Inferior parietal cortex (tissue), 1 donor: ENCODE measurements at regions not wholly inside any gene's neighbourhood (a gene's known extent, or its start where the extent isn't known, plus 50 kb on each side); places are given as distances from the start of the nearest gene placed in this dataset.

Experiments used
- DNase-seq: peaks from one replicate; pipeline ENCODE4 v3.0.0-alpha.2; 2016; ENCODE audit errors: extremely low spot score

- DNase-seq: peak; percentile 47
Measured at GRCh38 chr2:12493031-12493513, 223.7 kb upstream of the TRIB2 start.

DNA sequence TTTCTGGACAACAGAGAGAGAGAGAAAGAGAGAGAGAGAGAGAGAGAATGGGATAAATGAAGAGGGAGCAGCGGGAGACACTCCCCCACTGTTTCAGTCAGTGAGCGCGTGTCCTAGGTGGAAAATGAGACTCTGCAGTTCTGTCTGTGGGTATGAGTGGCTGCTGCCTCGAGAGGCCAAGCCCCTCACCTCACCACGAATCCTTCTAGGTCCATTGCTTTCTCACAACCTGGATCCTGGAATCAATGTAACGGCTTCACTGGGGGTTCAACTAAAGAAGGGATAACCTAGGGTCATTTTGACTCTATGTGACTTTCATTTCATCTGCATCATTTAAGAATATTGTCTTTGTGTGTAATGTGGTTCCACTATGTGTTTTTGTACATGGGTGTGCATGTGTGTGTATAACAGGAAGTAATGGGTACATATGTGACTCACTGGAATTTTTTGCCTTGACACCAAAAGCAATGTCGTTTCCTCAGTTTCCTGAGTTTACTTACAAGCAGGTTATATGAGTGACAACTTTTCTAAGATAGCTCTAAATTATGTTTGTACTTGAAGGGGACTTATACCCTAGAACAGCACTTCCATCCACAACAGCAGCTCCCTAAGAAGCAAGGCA is 221.4 kb upstream of the TRIB2 start:
- no peak for DNase-seq

GRCh38 chr2:12498286-12498685 is 218.4 kb upstream of the TRIB2 start:
- DNase-seq: no peak

GRCh38 chr2:12498704-12499103 is 218.0 kb upstream of the TRIB2 start:
- no peak for DNase-seq

DNA sequence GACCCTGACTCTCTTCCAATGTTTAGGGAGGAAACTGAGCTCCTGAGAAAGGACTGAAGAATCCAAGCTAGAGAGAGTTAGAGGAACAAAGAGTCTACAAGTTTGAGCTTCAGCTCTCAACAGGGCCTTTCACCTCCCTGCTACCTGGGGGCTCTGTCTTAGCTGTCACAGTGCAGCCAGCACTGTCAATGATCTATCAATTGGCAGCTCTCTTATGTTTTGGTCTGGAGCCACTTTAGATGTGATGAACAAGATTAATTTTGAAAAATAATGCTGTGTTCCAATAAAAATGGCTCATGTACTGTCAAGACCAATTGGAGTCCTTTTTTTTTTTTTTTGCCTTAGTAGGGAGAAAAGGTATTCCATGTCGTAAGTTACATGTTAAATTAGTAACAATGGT is 215.8 kb upstream of the TRIB2 start:
- DNase-seq: no peak

- DNase-seq: no peak
Measured at GRCh38 chr2:12501469-12502158, 215.1 kb upstream of the TRIB2 start.

DNA sequence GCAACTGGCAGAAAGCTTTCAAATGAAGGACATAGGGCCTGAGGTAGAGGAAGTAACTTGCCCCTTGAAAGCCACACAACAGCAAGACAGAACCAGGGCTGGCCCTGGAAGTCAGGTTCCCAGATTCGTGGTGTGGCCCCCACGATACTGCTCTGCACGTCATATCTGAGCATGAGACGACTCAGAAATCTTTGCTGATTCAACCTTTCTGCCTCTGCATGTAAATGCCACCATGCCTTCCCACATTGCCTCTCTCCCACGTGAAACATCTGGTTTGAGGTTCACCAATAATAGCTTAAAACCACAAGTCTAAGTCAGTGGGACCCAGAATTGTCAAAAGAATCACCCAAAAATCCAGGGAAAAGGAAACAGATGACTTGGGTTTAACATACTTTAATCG is 214.0 kb upstream of the TRIB2 start:
- DNase-seq: no peak

DNA sequence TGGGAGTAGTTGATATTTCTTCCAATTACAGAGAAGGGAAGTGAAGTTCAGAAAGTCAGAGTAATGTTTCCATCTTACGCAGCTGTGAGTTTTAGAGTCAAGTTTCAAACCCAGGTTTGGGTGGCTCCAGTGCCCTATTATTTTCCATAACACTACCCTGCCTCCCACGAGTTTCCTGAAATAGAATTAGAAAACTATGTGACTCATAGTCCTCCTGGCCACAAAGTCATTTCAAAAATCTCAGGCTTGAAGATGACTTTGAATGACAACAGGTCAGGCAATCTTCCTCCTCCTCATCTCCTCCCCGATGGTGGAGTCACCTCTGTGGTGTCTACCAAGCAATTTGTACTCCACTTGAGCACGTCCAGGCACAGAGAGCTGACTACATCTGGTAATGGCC is 212.3 kb upstream of the TRIB2 start:
- DNase-seq: no peak

- no peak for DNase-seq
Measured at GRCh38 chr2:12506846-12507245, 209.9 kb upstream of the TRIB2 start.

DNA sequence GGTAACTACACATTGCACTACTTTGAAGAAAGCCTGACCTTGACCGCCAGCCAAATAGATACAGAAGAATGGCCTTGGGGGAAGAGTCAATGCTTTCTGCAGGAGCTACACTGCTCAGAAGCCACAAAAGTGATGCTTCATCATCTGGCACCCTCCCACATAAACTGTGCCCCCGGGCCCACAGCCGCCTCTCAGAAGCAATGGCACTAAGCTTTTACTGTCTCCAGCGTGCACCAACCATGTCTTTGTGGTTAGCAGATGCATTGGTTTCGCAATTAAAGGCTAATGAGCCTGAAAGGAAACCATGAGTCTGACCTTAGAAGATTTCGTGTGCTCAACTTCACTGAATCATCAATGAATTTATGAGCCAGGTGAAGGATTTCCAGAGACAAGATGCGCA is 209.4 kb upstream of the TRIB2 start:
- DNase-seq: no peak

DNA sequence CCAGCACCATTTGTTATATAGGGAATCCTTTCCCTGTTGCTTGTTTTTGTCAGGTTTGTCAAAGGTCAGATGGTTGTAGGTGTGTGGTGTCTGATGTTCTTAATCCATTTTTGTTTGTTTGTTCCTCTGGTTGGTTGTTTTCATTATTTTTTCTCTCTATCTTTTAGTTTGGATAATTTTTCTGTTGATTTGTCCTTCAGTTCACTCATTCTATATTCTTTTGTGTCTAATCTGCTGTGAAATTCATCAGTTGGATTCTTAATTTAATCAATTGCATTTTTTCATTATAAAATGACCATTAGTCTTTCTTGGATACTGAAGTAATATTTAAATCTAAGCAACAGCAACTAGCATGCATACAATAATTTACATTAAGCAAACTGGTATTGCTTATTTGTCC is 206.7 kb upstream of the TRIB2 start:
- no peak for DNase-seq

DNA sequence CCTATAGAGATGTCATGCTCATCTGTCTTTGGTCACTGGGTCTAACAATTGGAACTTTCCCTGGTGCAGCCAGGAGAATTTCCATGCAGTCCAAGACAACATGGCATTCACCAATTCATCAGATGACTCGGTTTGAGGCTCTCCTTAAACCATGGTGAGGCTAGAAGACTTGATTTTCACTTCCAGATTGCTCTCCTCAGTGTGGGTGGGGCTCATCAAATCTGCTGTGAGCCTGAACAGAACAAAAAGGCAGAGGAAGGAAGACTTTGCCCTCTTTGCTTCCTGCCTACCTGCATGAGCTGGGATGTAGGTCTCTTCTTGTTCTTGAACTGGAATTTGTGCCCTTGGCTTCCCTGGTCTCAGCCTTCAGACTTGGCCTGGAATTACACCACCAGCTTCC is 203.4 kb upstream of the TRIB2 start:
- DNase-seq: no peak

DNA sequence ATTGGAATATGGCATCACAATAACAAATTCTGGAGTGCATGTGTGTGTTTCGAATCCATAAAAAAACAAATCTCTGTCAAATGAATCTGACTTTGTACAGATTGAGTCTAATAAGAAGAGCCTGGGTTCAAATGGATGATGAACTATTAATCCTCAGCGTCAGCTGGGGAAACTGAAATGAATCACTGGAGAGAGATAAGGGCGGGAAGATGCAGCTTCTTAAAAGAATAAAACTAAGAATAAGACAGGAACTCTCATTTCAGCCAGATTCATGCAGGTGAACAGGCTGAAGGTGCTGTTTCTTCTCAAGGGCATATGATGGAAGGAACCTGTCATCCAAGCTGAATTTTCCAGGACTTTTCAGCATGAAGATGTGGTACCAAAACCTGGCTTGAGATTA is 202.6 kb upstream of the TRIB2 start:
- DNase-seq: no peak

GRCh38 chr2:12514631-12515437 is 201.9 kb upstream of the TRIB2 start:
- DNase-seq: no peak

- DNase-seq: no peak
Measured at GRCh38 chr2:12515871-12516270, 200.9 kb upstream of the TRIB2 start.

- DNase-seq: no peak
Measured at GRCh38 chr2:12533337-12534005, 183.3 kb upstream of the TRIB2 start.

GRCh38 chr2:12534646-12535263 is 182.0 kb upstream of the TRIB2 start:
- DNase-seq: no peak

- DNase-seq: no peak
Measured at GRCh38 chr2:12536976-12537375, 179.8 kb upstream of the TRIB2 start.

DNA sequence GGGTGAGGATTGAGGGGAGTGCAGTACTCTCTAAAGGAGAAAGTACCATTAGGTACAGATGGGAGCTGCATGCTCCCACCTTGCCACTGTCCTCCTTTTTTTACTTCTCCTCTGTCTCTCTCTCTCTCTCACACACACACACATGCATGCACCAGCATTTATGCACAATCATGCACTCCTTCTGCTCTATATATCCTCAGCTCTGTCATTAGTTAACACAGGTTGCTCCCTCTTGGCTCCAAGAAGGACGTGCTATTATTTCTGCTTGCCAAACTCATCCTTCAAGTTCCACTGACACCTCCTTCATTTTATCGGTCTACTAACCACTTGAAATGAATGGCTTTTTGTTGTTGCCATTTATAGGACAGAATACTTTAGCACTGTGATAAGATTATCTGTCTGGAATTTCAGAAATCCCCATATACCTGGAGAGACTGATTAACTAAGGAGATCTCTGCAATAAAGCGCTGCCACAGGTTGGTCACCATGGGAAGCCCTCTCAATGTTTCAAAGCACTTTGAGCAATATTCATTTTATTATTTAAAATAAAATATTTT is 178.5 kb upstream of the TRIB2 start:
- no peak for DNase-seq

- DNase-seq: no peak
Measured at GRCh38 chr2:12539336-12539735, 177.4 kb upstream of the TRIB2 start.

DNA sequence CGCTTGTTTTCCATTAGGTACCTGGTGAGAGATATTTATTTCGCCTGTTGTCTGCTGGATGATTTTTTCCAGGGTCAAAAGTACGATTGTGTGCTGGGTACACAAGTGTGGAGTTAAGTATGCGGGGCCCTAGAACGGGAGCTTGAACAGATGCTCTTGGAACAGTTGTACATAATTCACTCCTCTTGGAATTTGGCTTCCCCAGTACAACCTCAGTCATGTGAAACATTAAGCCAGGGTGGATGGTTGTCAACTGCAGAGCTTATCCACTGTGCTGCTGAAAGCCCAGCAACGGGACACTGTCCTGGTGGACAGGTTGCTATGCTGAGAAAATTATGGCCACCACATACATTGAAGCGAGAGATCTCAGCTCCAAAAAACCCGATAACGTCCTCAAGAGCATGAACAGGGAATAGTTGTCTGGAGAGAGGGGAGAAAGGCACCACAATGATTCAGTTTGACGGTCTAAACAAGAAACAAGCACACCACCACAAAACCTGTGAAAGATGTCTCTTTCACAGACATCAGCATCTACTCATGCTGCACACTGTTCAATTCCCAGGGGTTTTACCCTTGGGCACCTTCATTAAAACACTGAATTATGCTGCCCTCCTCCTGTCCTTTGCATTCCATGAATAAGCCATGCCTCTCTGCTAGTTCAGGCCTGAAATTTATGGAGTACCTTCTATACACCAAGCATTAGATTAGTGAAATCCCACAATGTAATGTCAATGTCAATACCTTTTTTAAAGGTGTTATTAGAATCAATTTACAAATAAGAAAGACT is 176.8 kb upstream of the TRIB2 start:
- DNase-seq: no peak
